Fibroblast of lung (primary cell): ENCODE measurements at regions not wholly inside any gene's neighbourhood (a gene's known extent, or its start where the extent isn't known, plus 50 kb on each side); places are given as distances from the start of the nearest gene placed in this dataset.

ENCODE experiments used
- EZH2 ChIP-seq: IDR thresholded peaks from 2 replicates; pipeline ENCODE4 v1.5.1; 2012; ENCODE audit warnings: low read length, control low read depth, mild to moderate bottlenecking; ENCODE audit errors: missing control alignments
- TF ChIP-seq, protein P1 (sequence below), 2 donors: IDR thresholded peaks in 1 of 2; conservative IDR thresholded peaks in 1 of 2; 1 replicate in 1 of 2; 2 replicates in 1 of 2; pipeline ENCODE4 v1.5.1; 2011 to 2012; ENCODE audit warnings: low read length in 2 of 2, control low read depth in 1 of 2, inconsistent platforms in 1 of 2, low read depth in 1 of 2, mild to moderate bottlenecking in 1 of 2

DNA sequence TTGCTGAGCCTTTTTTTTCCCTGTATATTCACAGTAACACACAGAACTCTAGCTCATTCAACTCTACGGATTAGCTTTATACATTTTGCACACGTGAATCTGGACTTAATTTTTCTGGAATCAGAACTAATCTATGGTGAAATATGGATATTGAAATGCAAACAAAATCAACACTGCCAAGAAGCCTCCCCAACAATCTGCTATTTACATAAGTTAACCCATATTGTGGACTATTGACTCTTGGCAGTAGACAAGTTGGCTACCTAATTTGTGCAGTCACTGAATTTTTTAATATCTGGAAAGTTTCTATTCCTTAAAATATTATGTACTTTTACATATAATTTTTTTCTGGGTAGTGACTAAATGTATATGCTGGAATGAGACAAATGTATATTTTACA is 815.4 kb downstream of the PCDH17 start:
- TF ChIP-seq, protein P1, sequence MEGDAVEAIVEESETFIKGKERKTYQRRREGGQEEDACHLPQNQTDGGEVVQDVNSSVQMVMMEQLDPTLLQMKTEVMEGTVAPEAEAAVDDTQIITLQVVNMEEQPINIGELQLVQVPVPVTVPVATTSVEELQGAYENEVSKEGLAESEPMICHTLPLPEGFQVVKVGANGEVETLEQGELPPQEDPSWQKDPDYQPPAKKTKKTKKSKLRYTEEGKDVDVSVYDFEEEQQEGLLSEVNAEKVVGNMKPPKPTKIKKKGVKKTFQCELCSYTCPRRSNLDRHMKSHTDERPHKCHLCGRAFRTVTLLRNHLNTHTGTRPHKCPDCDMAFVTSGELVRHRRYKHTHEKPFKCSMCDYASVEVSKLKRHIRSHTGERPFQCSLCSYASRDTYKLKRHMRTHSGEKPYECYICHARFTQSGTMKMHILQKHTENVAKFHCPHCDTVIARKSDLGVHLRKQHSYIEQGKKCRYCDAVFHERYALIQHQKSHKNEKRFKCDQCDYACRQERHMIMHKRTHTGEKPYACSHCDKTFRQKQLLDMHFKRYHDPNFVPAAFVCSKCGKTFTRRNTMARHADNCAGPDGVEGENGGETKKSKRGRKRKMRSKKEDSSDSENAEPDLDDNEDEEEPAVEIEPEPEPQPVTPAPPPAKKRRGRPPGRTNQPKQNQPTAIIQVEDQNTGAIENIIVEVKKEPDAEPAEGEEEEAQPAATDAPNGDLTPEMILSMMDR (conservative IDR thresholded peaks at IDR 0.05 in 1 of 2, IDR thresholded peaks at IDR 0.05 in 1 of 2; ENCODE audit: low read depth in 1 of 2, low read length in 2 of 2), result no peak
- no peak for TF ChIP-seq EZH2
